D721Med (cell line): ENCODE measurements at regions not wholly inside any gene's neighbourhood (a gene's known extent, or its start where the extent isn't known, plus 50 kb on each side); places are given as distances from the start of the nearest gene placed in this dataset.
A peak's percentile ranks its signal among the peaks of the same experiment; 100 is the strongest.

Source experiments
- DNase-seq: peaks from one replicate; pipeline ENCODE4 v3.0.0; 2011; ENCODE audit warnings: low spot score; ENCODE audit not compliant: insufficient read length
- FAIRE-seq: peaks from 2 replicates; lab custom pipeline; 2011; peaks lifted over from hg19 to GRCh38; lab: Jason Lieb, UNC
- TF ChIP-seq, protein P1 (sequence below): IDR thresholded peaks from 2 replicates; pipeline ENCODE4 v1.5.1; 2012; ENCODE audit warnings: mild to moderate bottlenecking, control low read depth; ENCODE audit not compliant: insufficient read depth; ENCODE audit errors: missing control alignments

DNA sequence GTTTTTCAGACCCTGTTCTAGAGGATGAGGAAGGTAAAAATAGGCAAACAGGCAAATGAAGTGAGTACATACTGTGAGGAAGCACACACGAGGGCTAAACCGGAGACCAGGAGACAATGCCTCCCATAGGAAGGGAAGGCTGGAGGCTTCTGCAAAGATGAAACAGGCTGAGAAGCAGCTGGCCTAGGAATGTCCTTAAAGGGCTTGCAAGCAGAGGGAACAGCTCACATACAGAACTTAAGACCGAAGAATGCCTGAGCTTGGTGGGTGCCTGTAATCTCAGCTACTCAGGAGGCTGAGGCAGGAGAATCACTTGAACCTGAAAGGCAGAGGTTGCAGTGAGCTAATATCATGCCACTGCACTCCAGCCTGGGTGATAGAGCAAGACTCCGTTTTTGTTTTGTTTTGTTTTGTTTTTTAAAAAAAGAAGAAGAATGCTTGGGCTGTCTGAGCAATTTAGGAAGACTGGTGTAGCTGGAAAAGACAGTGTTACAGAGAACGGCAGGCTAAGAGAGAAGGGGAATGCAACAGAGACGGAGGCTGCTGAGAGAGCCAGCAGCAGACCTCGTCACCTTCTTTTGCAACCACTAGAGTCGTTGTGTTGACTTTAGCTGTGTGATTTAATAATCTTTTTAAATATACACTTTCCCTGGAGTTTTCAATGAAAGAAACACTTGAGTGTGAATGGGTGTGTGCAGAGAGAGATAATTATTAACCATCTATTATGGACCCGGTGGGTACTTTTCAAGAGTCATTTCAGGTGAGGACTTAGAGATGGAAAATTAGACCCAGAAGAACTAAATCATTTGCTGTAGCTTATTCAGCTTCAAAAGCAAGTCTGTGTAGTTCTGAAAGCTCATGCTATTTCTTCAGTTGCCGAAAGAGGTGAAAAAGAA, 232.8 kb downstream of the GALR1 start:
- DNase-seq (no peak), FAIRE-seq (peak; percentile 61)
- TF ChIP-seq, protein P1, sequence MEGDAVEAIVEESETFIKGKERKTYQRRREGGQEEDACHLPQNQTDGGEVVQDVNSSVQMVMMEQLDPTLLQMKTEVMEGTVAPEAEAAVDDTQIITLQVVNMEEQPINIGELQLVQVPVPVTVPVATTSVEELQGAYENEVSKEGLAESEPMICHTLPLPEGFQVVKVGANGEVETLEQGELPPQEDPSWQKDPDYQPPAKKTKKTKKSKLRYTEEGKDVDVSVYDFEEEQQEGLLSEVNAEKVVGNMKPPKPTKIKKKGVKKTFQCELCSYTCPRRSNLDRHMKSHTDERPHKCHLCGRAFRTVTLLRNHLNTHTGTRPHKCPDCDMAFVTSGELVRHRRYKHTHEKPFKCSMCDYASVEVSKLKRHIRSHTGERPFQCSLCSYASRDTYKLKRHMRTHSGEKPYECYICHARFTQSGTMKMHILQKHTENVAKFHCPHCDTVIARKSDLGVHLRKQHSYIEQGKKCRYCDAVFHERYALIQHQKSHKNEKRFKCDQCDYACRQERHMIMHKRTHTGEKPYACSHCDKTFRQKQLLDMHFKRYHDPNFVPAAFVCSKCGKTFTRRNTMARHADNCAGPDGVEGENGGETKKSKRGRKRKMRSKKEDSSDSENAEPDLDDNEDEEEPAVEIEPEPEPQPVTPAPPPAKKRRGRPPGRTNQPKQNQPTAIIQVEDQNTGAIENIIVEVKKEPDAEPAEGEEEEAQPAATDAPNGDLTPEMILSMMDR = no peak

DNA sequence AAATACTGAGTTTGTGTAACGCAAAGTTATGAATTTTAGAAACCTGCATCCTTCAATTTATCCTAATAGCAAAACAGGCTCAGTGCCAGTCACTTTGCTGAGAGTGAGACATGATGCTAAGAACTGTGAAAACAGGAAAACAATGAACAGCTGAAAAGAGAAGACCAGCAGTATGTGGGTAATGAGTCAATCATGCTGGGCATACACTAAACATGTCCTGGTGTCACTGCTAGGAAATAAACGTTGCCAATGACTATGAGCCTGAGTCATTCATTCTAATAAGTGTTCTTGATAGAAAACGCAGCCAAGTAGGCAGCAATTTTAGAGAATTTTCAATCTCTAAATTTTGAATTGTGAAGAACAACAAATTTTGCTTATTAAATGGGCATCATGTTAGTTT, 237.3 kb downstream of the GALR1 start:
- FAIRE-seq (no peak), DNase-seq (no peak)
- TF ChIP-seq, protein P1 = no peak

DNA sequence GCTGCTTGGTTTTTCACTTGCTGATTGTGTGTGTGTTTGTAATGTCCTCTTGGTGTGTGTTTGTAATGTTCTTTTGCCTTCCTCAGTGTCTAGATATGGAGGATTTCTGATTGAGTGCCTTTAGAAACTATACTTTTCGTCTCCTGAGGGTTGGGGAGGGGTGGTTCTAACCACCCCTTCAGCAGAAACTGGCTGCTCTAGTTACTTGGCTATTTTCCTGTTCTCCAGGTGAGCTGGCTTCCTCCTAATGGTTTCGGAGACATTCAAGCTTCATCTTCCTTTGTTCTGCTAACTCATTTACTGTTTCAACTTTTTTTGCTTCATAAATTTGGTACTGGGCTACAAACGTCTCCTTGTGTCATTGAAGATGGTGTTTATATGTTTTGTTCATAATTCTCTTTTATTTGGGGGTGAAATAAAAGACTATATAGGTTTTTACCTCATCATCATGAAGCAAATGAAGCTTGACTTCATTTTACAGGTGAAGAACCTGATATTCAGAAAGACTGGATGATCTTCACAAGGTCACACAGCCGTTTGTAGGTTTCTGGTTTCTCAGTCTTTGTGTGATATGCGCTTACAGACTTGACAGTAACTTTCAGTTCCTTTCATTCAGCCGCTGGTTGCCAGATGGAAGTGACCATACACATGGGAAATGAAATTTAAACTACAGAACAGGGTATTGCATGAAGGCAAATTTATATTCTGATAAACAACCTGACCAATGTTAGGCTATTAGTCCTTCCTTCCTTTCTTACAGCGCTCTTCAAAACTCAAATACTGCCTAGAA, 238.5 kb downstream of the GALR1 start:
- TF ChIP-seq, protein P1 = no peak
- FAIRE-seq (peak; percentile 72), DNase-seq (no peak)

DNA sequence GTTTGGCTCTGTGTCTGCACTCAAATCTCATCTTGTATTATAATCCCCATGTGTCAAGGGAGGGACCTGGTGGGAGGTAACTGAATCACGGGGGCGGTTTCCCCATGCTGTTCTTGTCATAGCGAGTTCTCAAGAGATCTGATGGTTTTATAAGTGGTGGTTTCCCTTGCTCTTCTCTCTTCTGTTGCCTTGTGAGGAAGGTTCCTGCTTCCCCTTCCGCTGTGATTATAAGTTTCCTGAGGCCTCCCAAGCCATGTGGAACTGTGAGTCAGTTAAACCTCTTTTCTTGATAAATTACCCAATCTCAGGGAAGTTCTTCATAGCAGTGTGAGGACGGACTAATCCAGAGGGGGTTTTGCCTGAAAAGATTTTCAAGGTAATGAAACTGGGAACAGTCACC, 245.4 kb downstream of the GALR1 start:
- TF ChIP-seq, protein P1 = no peak
- DNase-seq (no peak), FAIRE-seq (no peak)

DNA sequence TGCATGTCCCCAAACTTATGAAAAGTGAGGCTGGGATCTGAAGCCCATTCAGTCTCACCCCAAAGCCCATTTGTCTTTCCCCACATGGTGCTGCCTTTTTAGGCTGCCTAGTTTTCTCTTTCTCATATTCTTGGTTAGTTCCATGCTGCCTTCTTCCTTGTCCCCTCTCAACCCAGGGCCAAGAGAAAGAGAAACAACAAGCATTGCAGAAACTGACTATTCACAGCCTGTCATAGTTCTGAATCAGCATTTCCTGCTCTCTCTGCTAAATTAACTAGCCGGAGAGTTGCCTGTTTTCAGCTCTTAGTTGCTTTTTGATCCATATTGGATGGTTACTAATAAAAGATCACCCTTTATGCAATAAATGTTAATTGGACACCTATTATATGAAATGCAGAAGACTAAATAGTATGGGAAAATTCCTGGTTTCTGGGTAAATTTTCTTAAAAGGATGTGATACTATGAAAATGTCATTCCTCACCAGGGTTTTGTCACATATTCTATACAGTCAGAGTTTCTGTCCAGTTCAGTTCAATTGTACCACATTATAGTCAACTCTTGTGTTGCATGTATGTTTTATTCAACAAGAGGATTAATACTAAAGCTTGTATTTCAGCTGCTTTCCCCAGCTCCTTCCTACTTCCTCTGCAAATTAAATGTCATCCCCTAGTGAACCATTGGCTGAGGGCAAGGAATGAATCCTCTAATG, 246.5 kb downstream of the GALR1 start:
- FAIRE-seq = no peak
- DNase-seq = no peak
- TF ChIP-seq, protein P1 = no peak

DNA sequence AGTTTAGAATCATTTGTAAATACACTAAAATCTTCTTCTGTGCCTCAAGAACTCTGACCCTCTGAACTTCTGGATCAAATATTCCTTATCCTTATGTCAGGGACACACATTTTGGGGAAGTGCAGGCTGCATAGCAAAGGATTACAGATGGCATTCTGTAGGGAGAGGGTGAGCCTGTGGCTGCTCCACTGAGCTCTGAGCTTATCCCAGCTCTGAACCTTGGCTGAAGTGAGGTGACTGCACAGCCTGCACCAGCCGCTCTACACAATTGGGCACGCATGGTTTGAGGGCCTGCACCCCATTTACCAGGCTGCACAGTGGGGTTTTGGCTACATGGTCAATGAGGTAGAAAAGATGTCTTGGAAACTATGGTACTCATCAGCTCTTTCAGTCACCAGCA, 251.6 kb downstream of the GALR1 start:
- no peak for DNase-seq
- FAIRE-seq = no peak
- TF ChIP-seq, protein P1 = no peak
